ENCODE measurements at regions not wholly inside any gene's neighbourhood (a gene's known extent, or its start where the extent isn't known, plus 50 kb on each side); places are given as distances from the start of the nearest gene placed in this dataset.

DNA sequence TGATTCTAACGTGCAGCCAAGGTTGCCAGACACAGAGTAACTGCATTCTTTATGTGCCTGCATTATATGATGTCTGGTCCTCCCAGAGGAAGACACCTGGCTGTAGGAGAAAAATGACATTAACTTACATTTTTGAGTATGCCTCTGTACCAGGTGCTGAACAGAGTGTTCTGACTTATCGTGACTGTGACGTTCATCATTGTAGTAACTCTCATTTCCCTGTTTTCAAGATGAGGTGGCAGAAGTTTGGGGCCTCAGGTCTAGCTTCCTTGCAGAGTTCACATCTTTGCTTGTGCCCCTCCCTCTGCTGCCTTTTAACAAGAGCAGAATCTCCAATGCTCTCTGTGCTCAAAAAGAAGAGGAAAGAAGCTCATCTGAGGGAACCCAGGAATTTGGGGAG, 488.0 kb downstream of the AJAP1 start:
- TF ChIP-seq, protein P1, sequence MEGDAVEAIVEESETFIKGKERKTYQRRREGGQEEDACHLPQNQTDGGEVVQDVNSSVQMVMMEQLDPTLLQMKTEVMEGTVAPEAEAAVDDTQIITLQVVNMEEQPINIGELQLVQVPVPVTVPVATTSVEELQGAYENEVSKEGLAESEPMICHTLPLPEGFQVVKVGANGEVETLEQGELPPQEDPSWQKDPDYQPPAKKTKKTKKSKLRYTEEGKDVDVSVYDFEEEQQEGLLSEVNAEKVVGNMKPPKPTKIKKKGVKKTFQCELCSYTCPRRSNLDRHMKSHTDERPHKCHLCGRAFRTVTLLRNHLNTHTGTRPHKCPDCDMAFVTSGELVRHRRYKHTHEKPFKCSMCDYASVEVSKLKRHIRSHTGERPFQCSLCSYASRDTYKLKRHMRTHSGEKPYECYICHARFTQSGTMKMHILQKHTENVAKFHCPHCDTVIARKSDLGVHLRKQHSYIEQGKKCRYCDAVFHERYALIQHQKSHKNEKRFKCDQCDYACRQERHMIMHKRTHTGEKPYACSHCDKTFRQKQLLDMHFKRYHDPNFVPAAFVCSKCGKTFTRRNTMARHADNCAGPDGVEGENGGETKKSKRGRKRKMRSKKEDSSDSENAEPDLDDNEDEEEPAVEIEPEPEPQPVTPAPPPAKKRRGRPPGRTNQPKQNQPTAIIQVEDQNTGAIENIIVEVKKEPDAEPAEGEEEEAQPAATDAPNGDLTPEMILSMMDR (IDR thresholded peaks at IDR 0.05; ENCODE audit: unreplicated experiment in 3 of 3), result no peak
- Mint-ChIP-seq H3K9me3 (no peaks in the 10 kb centered on the region), H3K27ac (no peak overlapping the region), H3K36me3 (ENCODE audit: low read depth) (no peaks in the 10 kb centered on the region), H3K4me1 (no peaks in the 10 kb centered on the region), H3K27me3 (ENCODE audit: low read depth) (peaks cover 71% of the 10 kb centered on the region), H3K4me3 (no peak overlapping the region)

DNA sequence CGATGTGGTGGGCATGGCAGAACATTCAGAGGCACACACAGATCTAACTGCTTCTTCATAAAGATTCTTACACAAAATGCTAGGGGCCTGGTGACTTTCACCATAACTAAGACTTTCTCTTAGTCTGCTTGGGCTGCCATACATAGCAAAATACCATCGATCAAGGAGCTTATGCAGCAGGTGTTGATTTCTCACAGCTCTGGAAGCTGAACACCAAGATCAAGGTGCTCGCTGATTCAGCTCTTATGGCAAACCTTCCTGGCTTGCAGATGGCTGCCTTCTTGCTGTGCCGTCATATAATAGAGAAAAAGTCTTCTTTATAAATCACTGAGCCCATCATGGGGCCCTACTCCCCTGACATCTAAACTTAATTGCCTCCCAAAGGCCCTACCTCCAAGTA, 487.3 kb downstream of the AJAP1 start:
- H3K4me3 Mint-ChIP-seq, result no peak overlapping the region
- H3K27ac Mint-ChIP-seq, result no peak overlapping the region
- H3K36me3 Mint-ChIP-seq (ENCODE audit: low read depth), result no peaks in the 10 kb centered on the region
- peaks cover 64% of the 10 kb centered on the region for H3K27me3 Mint-ChIP-seq (ENCODE audit: low read depth)
- no peaks in the 10 kb centered on the region for H3K4me1 Mint-ChIP-seq
- TF ChIP-seq, protein P1 (IDR thresholded peaks at IDR 0.05; ENCODE audit: unreplicated experiment in 3 of 3), result no peak
- no peaks in the 10 kb centered on the region for H3K9me3 Mint-ChIP-seq

DNA sequence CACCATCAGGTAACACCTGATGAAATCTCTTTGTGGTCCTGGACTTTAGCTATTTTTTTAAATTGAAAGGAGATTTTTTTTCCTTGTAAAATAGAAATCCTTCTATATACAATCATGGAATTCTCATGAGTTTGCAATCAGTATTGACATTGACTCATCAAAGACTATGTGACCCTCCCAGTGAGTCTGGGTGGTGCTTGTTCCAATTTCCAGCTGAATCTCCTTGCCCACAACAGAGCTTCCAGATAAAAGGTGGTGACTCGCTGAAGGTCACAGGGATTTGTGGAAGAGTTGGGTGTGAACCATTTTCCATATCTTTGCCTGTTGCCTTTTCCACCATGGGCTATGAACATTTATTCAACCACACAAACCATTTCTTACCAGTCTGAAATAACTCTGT, 486.6 kb downstream of the AJAP1 start:
- no peaks in the 10 kb centered on the region for H3K9me3 Mint-ChIP-seq
- H3K4me1 Mint-ChIP-seq, result no peaks in the 10 kb centered on the region
- H3K4me3 Mint-ChIP-seq, result no peak overlapping the region
- no peak overlapping the region for H3K27ac Mint-ChIP-seq
- no peaks in the 10 kb centered on the region for H3K36me3 Mint-ChIP-seq (ENCODE audit: low read depth)
- TF ChIP-seq, protein P1 (IDR thresholded peaks at IDR 0.05; ENCODE audit: unreplicated experiment in 3 of 3), result no peak
- H3K27me3 Mint-ChIP-seq (ENCODE audit: low read depth), result peaks cover 56% of the 10 kb centered on the region

DNA sequence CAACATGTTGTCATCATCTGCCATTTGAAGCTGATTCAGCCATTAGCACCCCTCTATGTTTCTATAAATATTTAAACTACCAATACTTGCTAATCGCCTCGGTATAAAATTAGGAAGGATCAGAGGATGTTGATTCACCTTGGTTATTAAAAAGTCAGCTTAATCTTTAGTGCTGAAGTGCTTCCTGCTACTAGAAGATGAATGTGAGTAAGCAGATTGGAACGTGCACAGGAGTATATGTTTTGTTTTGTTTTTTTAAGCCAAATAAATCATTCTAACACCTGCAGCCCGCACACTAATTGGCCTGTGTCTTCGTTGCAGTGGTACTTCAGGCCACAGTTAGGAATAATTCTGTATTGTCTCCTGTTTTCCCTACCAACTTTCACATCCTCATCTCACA, 485.7 kb downstream of the AJAP1 start:
- Mint-ChIP-seq H3K36me3 (ENCODE audit: low read depth) (no peaks in the 10 kb centered on the region), H3K4me3 (no peak overlapping the region), H3K27ac (no peak overlapping the region), H3K9me3 (no peaks in the 10 kb centered on the region), H3K4me1 (no peaks in the 10 kb centered on the region), H3K27me3 (ENCODE audit: low read depth) (peaks cover 54% of the 10 kb centered on the region)
- TF ChIP-seq, protein P1 (IDR thresholded peaks at IDR 0.05; ENCODE audit: unreplicated experiment in 3 of 3), result no peak

DNA sequence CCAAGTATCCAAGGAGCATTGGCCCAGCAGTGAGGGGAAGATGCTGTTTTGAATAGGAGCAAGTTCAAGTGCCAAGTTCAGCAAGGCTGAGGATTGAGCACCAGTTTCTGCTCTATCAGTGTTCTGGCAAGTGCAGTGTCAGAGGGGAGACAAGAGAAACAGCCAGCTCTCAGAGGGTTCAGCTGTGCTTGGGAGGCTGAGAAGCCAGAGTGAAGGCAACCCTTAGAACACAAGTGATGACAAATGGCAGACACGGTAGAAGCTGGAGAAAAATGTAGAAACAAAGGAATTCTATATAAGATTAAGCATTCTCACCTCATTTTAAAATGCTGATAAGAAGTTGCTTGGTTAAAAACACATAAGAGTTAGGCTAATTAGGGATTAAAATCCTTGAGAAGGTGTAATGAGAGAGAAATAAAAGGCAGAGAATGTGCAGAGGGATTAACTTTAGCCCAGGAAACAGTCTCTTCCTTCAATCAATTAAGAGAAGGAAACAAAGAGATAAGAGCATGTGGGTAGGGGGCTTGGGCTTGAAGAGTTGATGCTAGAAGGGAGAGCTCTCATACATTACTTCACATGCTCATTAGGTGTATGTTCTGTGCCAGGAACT, 475.4 kb downstream of the AJAP1 start:
- H3K9me3 Mint-ChIP-seq, result no peaks in the 10 kb centered on the region
- no peak overlapping the region for H3K27ac Mint-ChIP-seq
- H3K27me3 Mint-ChIP-seq (ENCODE audit: low read depth), result peaks cover 22% of the 10 kb centered on the region
- TF ChIP-seq, protein P1 (IDR thresholded peaks at IDR 0.05; ENCODE audit: unreplicated experiment in 3 of 3), result no peak
- no peaks in the 10 kb centered on the region for H3K36me3 Mint-ChIP-seq (ENCODE audit: low read depth)
- no peaks in the 10 kb centered on the region for H3K4me1 Mint-ChIP-seq
- no peak overlapping the region for H3K4me3 Mint-ChIP-seq

DNA sequence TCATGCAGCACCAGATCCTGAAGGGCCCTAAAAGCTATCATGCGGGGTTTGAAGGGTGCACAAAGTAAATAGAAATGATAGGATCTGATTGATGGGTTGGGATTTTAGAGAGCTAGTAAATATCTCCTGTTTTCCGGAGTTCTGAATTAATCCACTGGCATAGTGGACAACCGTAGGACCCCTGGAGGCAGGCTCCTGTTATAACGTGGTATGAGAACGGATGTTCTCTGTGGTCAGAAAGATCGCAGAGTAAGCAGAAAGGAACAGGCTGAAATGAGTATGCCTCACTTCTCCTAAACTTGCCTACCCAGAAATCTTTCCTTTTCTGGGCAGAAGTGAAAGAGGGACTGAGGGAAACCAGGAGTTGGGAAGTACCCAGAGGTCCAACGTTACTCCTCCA, 470.8 kb downstream of the AJAP1 start:
- no peaks in the 10 kb centered on the region for H3K9me3 Mint-ChIP-seq
- H3K27ac Mint-ChIP-seq, result no peak overlapping the region
- TF ChIP-seq, protein P1 (IDR thresholded peaks at IDR 0.05; ENCODE audit: unreplicated experiment in 3 of 3), result no peak
- H3K27me3 Mint-ChIP-seq (ENCODE audit: low read depth), result peaks cover 17% of the 10 kb centered on the region
- no peaks in the 10 kb centered on the region for H3K36me3 Mint-ChIP-seq (ENCODE audit: low read depth)
- no peaks in the 10 kb centered on the region for H3K4me1 Mint-ChIP-seq
- no peak overlapping the region for H3K4me3 Mint-ChIP-seq
